ENCODE measurements at regions not wholly inside any gene's neighbourhood (a gene's known extent, or its start where the extent isn't known, plus 50 kb on each side); places are given as distances from the start of the nearest gene placed in this dataset.

GRCh38 chr5:157986431-157986990, 127.6 kb upstream of the CLINT1 start:
- no peak overlapping the region for H3K27ac ChIP-seq (ENCODE audit: low read depth, low read length)
- H3K4me3 ChIP-seq (ENCODE audit: low read length) = no peak overlapping the region
- H3K36me3 ChIP-seq (ENCODE audit: control insufficient read depth, insufficient read depth, low read length) = no peaks in the 10 kb centered on the region
- no peaks in the 10 kb centered on the region for H3K9me3 ChIP-seq (ENCODE audit: control insufficient read depth, low read length)
- Mint-ChIP-seq H3K4me3 (no peak overlapping the region), H3K27me3 (ENCODE audit: insufficient read depth) (peaks cover 6% of the 10 kb centered on the region), H3K27ac (no peak overlapping the region), H3K36me3 (ENCODE audit: low read depth) (peaks cover 2% of the 10 kb centered on the region), H3K9me3 (peaks cover 5% of the 10 kb centered on the region), H3K4me1 (no peaks in the 10 kb centered on the region)
- peak; percentile 35 for DNase-seq
- no peaks in the 10 kb centered on the region for H3K4me1 ChIP-seq (ENCODE audit: control insufficient read depth, insufficient read depth, low read length)
- WGBS, 2 experiments (ENCODE audit: insufficient coverage in 1 of 2, insufficient read length in 1 of 2) = 95% methylated on average over 20 to 29 of the region's 29 CpGs
- H3K27me3 ChIP-seq (ENCODE audit: control insufficient read depth, insufficient read depth, low read length, poor library complexity, severe bottlenecking) = no peaks in the 10 kb centered on the region
- no peak overlapping the region for H3K9ac ChIP-seq (ENCODE audit: extremely low read depth, low read length, poor library complexity, severe bottlenecking)
- TF ChIP-seq, protein P1, sequence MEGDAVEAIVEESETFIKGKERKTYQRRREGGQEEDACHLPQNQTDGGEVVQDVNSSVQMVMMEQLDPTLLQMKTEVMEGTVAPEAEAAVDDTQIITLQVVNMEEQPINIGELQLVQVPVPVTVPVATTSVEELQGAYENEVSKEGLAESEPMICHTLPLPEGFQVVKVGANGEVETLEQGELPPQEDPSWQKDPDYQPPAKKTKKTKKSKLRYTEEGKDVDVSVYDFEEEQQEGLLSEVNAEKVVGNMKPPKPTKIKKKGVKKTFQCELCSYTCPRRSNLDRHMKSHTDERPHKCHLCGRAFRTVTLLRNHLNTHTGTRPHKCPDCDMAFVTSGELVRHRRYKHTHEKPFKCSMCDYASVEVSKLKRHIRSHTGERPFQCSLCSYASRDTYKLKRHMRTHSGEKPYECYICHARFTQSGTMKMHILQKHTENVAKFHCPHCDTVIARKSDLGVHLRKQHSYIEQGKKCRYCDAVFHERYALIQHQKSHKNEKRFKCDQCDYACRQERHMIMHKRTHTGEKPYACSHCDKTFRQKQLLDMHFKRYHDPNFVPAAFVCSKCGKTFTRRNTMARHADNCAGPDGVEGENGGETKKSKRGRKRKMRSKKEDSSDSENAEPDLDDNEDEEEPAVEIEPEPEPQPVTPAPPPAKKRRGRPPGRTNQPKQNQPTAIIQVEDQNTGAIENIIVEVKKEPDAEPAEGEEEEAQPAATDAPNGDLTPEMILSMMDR (conservative IDR thresholded peaks at IDR 0.05) = no peak

- no peaks in the 10 kb centered on the region for H3K4me1 Mint-ChIP-seq
- Histone ChIP-seq H3K4me1 (ENCODE audit: control insufficient read depth, insufficient read depth, low read length) (no peaks in the 10 kb centered on the region), H3K27me3 (ENCODE audit: control insufficient read depth, insufficient read depth, low read length, poor library complexity, severe bottlenecking) (no peaks in the 10 kb centered on the region), H3K9me3 (ENCODE audit: control insufficient read depth, low read length) (no peaks in the 10 kb centered on the region), H3K4me3 (ENCODE audit: low read length) (no peak overlapping the region), H3K9ac (ENCODE audit: extremely low read depth, low read length, poor library complexity, severe bottlenecking) (no peak overlapping the region), H3K36me3 (ENCODE audit: control insufficient read depth, insufficient read depth, low read length) (no peaks in the 10 kb centered on the region), H3K27ac (ENCODE audit: low read depth, low read length) (no peak overlapping the region)
- H3K4me3 Mint-ChIP-seq = no peak overlapping the region
- H3K9me3 Mint-ChIP-seq = peaks cover 5% of the 10 kb centered on the region
- 91 to 93% methylated on average over 4 to 5 of the region's 5 CpGs for WGBS, 2 experiments (ENCODE audit: insufficient coverage in 1 of 2, insufficient read length in 1 of 2)
- peaks cover 2% of the 10 kb centered on the region for H3K36me3 Mint-ChIP-seq (ENCODE audit: low read depth)
- DNase-seq = peak; percentile 34
- no peak overlapping the region for H3K27ac Mint-ChIP-seq
- TF ChIP-seq, protein P1 (conservative IDR thresholded peaks at IDR 0.05) = no peak
- H3K27me3 Mint-ChIP-seq (ENCODE audit: insufficient read depth) = peaks cover 7% of the 10 kb centered on the region
These were observed 125.7 kb upstream of the CLINT1 start for GRCh38 chr5:157984611-157985010.

DNA sequence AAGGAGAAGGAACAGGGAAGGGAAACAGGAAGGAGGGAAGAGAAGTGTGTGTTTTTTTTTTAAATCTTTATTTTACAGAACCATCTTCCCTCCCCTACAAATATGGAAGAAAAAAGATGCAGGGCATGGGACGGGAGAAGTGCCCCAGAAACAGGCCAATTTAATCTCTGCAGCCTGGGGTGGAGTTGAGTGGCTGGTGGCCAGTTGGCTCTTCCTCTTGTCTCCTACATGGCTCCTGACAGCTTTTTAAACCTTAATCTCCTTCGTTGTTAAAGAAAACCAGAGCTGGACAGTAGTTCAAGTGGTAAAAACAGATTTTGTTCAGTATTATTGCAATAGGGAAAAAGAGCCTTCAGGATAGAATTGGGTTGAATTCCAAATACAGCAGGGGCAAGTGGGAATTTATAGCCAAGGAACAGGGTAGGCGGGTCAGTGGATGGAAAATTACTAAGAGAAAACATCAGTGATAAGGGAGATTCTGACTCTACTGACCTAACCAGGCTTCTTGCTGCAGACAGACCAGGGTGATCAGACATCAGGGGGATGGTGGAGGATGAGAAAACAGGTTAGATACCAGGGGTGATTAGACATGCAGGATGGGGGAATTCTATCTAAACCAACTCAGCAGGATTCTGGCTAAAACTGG, 125.1 kb upstream of the CLINT1 start:
- Histone ChIP-seq H3K27me3 (ENCODE audit: control insufficient read depth, insufficient read depth, low read length, poor library complexity, severe bottlenecking) (no peaks in the 10 kb centered on the region), H3K9me3 (ENCODE audit: control insufficient read depth, low read length) (no peaks in the 10 kb centered on the region), H3K4me1 (ENCODE audit: control insufficient read depth, insufficient read depth, low read length) (no peaks in the 10 kb centered on the region), H3K4me3 (ENCODE audit: low read length) (no peak overlapping the region), H3K36me3 (ENCODE audit: control insufficient read depth, insufficient read depth, low read length) (no peaks in the 10 kb centered on the region), H3K9ac (ENCODE audit: extremely low read depth, low read length, poor library complexity, severe bottlenecking) (no peak overlapping the region), H3K27ac (ENCODE audit: low read depth, low read length) (no peak overlapping the region)
- TF ChIP-seq, protein P1 (conservative IDR thresholded peaks at IDR 0.05) = no peak
- WGBS, 2 experiments (ENCODE audit: insufficient coverage in 1 of 2, insufficient read length in 1 of 2) = 81 to 100% methylated on average over 1 to 3 of the region's 3 CpGs
- Mint-ChIP-seq H3K27ac (no peak overlapping the region), H3K27me3 (ENCODE audit: insufficient read depth) (peaks cover 7% of the 10 kb centered on the region), H3K4me1 (no peaks in the 10 kb centered on the region), H3K4me3 (no peak overlapping the region), H3K36me3 (ENCODE audit: low read depth) (peaks cover 2% of the 10 kb centered on the region), H3K9me3 (peaks cover 5% of the 10 kb centered on the region)
- DNase-seq = no peak

All from endodermal cell (in vitro differentiated cells).